H1 (cell line): ENCODE measurements at regions not wholly inside any gene's neighbourhood (a gene's known extent, or its start where the extent isn't known, plus 50 kb on each side); places are given as distances from the start of the nearest gene placed in this dataset.

Source experiments
- CTCF ChIA-PET: fragments of 300-600 bp; sonication (Branson Sonifier 250); formaldehyde crosslinking; loops from one replicate; lab custom pipeline; 2021; ENCODE audit not compliant: partially characterized antibody; lab: Charles Lee
- POLR2A ChIA-PET: fragments of 300-600 bp; sonication (Branson Sonifier 250); formaldehyde crosslinking; loops from one replicate; lab custom pipeline; 2021; ENCODE audit warnings: inconsistent platforms; ENCODE audit not compliant: partially characterized antibody; lab: Charles Lee
- DNase-seq, 2 experiments: peaks; one replicate each; pipeline versions ENCODE4 v3.0.0 to v3.0.0-alpha.2; 2010 to 2022; ENCODE audit warnings: low spot score in 2 of 2, low read depth in 1 of 2, mixed read lengths in 1 of 2
- FAIRE-seq: peaks from 2 replicates; lab custom pipeline; 2011; peaks lifted over from hg19 to GRCh38; lab: Jason Lieb, UNC
- H2AFZ ChIP-seq: 2 replicates; pipeline ENCODE4 v1.8.1; 2012; ENCODE audit warnings: low read length, inconsistent platforms
- H2AK5ac ChIP-seq: 2 replicates; pipeline ENCODE4 v1.6.1; 2013; ENCODE audit warnings: low read depth, low read length
- H2BK120ac ChIP-seq: replicated peaks from 2 replicates; pipeline ENCODE3; 2013; ENCODE audit warnings: low read depth, low read length, inconsistent platforms
- H2BK12ac ChIP-seq: 2 replicates; pipeline ENCODE4 v1.6.1; 2013; ENCODE audit warnings: low read depth, low read length
- H2BK15ac ChIP-seq: 2 replicates; pipeline ENCODE4 v1.6.1; 2013; ENCODE audit warnings: low read length
- H2BK20ac ChIP-seq: 2 replicates; pipeline ENCODE4 v1.6.1; 2013; ENCODE audit warnings: low read length
- H2BK5ac ChIP-seq: 2 replicates; pipeline ENCODE4 v1.6.1; 2013; ENCODE audit warnings: low read depth, low read length
- H3K14ac ChIP-seq: 2 replicates; pipeline ENCODE4 v1.6.1; 2013; ENCODE audit warnings: inconsistent platforms; ENCODE audit not compliant: insufficient read length
- H3K18ac ChIP-seq: 2 replicates; pipeline ENCODE4 v1.6.1; 2013; ENCODE audit warnings: low read length; ENCODE audit errors: extremely low read depth
- H3K23ac ChIP-seq: 2 replicates; pipeline ENCODE4 v1.6.1; 2013; ENCODE audit warnings: inconsistent platforms; ENCODE audit not compliant: insufficient read length
- H3K23me2 ChIP-seq: 2 replicates; pipeline ENCODE4 v1.6.1; 2013; ENCODE audit warnings: low read depth, low read length
- H3K27ac ChIP-seq: 2 replicates; pipeline ENCODE4 v1.6.1; 2011; ENCODE audit warnings: low read depth, low read length, inconsistent platforms
- H3K27me3 ChIP-seq, 4 experiments: replicated peaks in 1 of 4; 1 replicate in 1 of 4; 2 replicates in 3 of 4; pipeline versions ENCODE4 v1.6.1 to v1.8.1; 2011 to 2013; ENCODE audit warnings: low read length in 3 of 4, mild to moderate bottlenecking in 3 of 4, inconsistent platforms in 2 of 4, mixed read lengths in 2 of 4, moderate library complexity in 1 of 4; ENCODE audit not compliant: control insufficient read depth in 3 of 4, insufficient read depth in 3 of 4; ENCODE audit errors: extremely low read depth in 1 of 4
- H3K36me3 ChIP-seq, 4 experiments: 2 replicates each; pipeline versions ENCODE4 v1.6.1 to v1.8.1; 2011 to 2013; ENCODE audit warnings: mild to moderate bottlenecking in 4 of 4, low read length in 3 of 4, moderate library complexity in 2 of 4, control low read depth in 1 of 4, inconsistent platforms in 1 of 4; ENCODE audit not compliant: insufficient read depth in 4 of 4, control insufficient read depth in 2 of 4
- H3K4ac ChIP-seq: replicated peaks from 2 replicates; pipeline ENCODE3; 2013; ENCODE audit warnings: low read length, low read depth, mixed read lengths, inconsistent platforms; ENCODE audit not compliant: insufficient read length
- H3K4me1 ChIP-seq, 4 experiments: replicated peaks in 1 of 4; 1 replicate in 1 of 4; 2 replicates in 3 of 4; pipeline versions ENCODE4 v1.6.1 to v1.8.1; 2011 to 2013; ENCODE audit warnings: low read length in 3 of 4, inconsistent platforms in 2 of 4, mixed read lengths in 1 of 4; ENCODE audit not compliant: insufficient read depth in 4 of 4, control insufficient read depth in 3 of 4
- H3K4me2 ChIP-seq, 2 experiments: 2 replicates each; pipeline versions ENCODE4 v1.6.1 to v1.8.1; 2011 to 2013; ENCODE audit warnings: low read depth in 2 of 2, low read length in 2 of 2, control low read depth in 1 of 2, inconsistent platforms in 1 of 2, mild to moderate bottlenecking in 1 of 2; ENCODE audit not compliant: insufficient read depth in 1 of 2
- H3K4me3 ChIP-seq, 4 experiments: fragments of 200-600, 300-600 bp in 1 of 4; sonication (generic), shearing (Covaris generic), sonication (Bioruptor Twin) in 1 of 4; 2 replicates each; pipeline versions ENCODE4 v1.5.1 to v1.8.1; 2011 to 2016; ENCODE audit warnings: low read length in 4 of 4, low read depth in 3 of 4, control low read depth in 2 of 4, inconsistent platforms in 2 of 4, mild to moderate bottlenecking in 2 of 4, mixed read lengths in 1 of 4, moderate library complexity in 1 of 4; ENCODE audit not compliant: insufficient read depth in 2 of 4; ENCODE audit errors: extremely low read depth in 1 of 4
- H3K56ac ChIP-seq: replicated peaks from 2 replicates; pipeline ENCODE3; 2013; ENCODE audit warnings: low read depth, mild to moderate bottlenecking, mixed read lengths, low read length, inconsistent platforms; ENCODE audit not compliant: insufficient read length
- H3K79me1 ChIP-seq: 2 replicates; pipeline ENCODE4 v1.6.1; 2013; ENCODE audit warnings: low read depth, low read length, control low read depth
- H3K79me2 ChIP-seq, 2 experiments: 2 replicates each; pipeline versions ENCODE4 v1.6.1 to v1.8.1; 2012 to 2013; ENCODE audit warnings: low read length in 2 of 2, mild to moderate bottlenecking in 2 of 2, inconsistent platforms in 1 of 2; ENCODE audit not compliant: insufficient read depth in 2 of 2, control insufficient read depth in 1 of 2
- H3K9ac ChIP-seq, 4 experiments: replicated peaks in 1 of 4; 1 replicate in 1 of 4; 2 replicates in 3 of 4; pipeline versions ENCODE4 v1.6.1 to v1.8.1; 2011 to 2013; ENCODE audit warnings: low read depth in 3 of 4, low read length in 3 of 4, control low read depth in 2 of 4, mild to moderate bottlenecking in 2 of 4, moderate library complexity in 2 of 4, inconsistent platforms in 1 of 4; ENCODE audit errors: extremely low read depth in 1 of 4
- H3K9me3 ChIP-seq, 2 experiments: 2 replicates each; pipeline versions ENCODE4 v1.6.1 to v1.8.1; 2012 to 2013; ENCODE audit warnings: mild to moderate bottlenecking in 2 of 2, moderate library complexity in 2 of 2, control low read depth in 1 of 2, inconsistent platforms in 1 of 2, low read depth in 1 of 2, low read length in 1 of 2, mixed read lengths in 1 of 2; ENCODE audit not compliant: insufficient read depth in 2 of 2
- H4K20me1 ChIP-seq, 2 experiments: replicated peaks in 1 of 2; 2 replicates each; pipeline versions ENCODE3 to v1.8.1; 2011 to 2013; ENCODE audit warnings: inconsistent platforms in 2 of 2, low read length in 2 of 2, mild to moderate bottlenecking in 1 of 2; ENCODE audit not compliant: insufficient read depth in 2 of 2, control insufficient read depth in 1 of 2
- H4K5ac ChIP-seq: 2 replicates; pipeline ENCODE4 v1.6.1; 2013; ENCODE audit warnings: low read length, low read depth, mixed read lengths, inconsistent platforms; ENCODE audit not compliant: insufficient read length
- H4K8ac ChIP-seq: 2 replicates; pipeline ENCODE4 v1.8.0; 2013; ENCODE audit warnings: mild to moderate bottlenecking, moderate library complexity, low read length, inconsistent platforms; ENCODE audit not compliant: insufficient read depth; ENCODE audit errors: extremely low read depth
- H4K91ac ChIP-seq: replicated peaks from 2 replicates; pipeline ENCODE3; 2013; ENCODE audit warnings: low read length, mixed read lengths, inconsistent platforms; ENCODE audit not compliant: insufficient read length
- CEBPB ChIP-seq: IDR thresholded peaks from 2 replicates; pipeline ENCODE4 v1.6.1; 2012; ENCODE audit warnings: low read depth, low read length
- GTF2F1 ChIP-seq: IDR thresholded peaks from 2 replicates; pipeline ENCODE4 v1.6.1; 2012; ENCODE audit warnings: low read depth, low read length, improper control_type of control experiment, borderline replicate concordance
- SIX5 ChIP-seq: IDR thresholded peaks from 2 replicates; pipeline ENCODE4 v1.6.1; 2011; ENCODE audit warnings: mild to moderate bottlenecking, low read depth, low read length
- WGBS, 2 experiments: shearing (Covaris generic) in 1 of 2; methylation state at CpG; one replicate each; pipeline versions ENCODE4 v1.1.6 to v1.1.7; 2013 to 2015; ENCODE audit warnings: low lambda C conversion rate in 2 of 2, mixed read lengths in 2 of 2, inconsistent platforms in 1 of 2, low coverage in 1 of 2, missing lambda C conversion rate in 1 of 2; ENCODE audit not compliant: insufficient replicate concordance in 2 of 2, insufficient coverage in 1 of 2, insufficient read length in 1 of 2; ENCODE audit errors: extremely low coverage in 1 of 2, missing lambda C conversion rate in 1 of 2; 5-methylcytosine and 5-hydroxymethylcytosine counted together

DNA sequence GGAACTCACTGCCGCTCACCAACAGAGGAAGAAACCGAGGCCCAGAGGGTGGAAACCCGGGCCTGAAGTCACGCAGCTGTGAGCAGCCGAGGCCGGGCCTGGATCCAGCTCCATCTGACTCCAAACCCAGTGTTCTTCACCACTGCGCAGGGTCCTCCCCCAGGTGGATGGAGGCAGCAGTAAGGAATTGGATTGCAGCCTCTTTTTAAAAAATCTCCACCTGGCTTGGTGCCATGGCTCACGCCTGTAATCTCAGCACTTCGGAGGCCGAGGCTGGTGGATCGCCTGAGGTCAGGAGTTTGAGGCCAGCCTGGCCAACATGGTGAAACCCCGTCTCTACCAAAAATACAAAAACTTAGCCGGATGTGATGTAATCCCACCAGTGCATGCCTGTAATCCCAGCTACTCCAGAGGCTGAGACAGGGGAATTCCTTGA, 177.2 kb downstream of the FOXL1 start:
- no peaks in the 10 kb centered on the region for H3K36me3 ChIP-seq
- ChIA-PET CTCF (interaction anchor here (2.3 kb wide), 1 partner anchor 45 kb away, joined by 7 read pairs; no protein-coding TSS in a partner anchor), POLR2A (no interaction called here)
- H3K4me1 ChIP-seq = peaks cover 0 to 4% (median 0%) of the 10 kb centered on the region in 4 experiments; a peak in 2 of 7 replicates
- H3K23me2 ChIP-seq = no peaks in the 10 kb centered on the region
- no peak overlapping the region for H3K18ac ChIP-seq
- H3K79me2 ChIP-seq = no peaks in the 10 kb centered on the region
- H3K4me3 ChIP-seq = no peak overlapping the region
- no peak overlapping the region for H3K4me2 ChIP-seq
- H3K9ac ChIP-seq = no peak overlapping the region
- no peaks in the 10 kb centered on the region for H4K20me1 ChIP-seq
- H3K9me3 ChIP-seq = no peaks in the 10 kb centered on the region
- H3K79me1 ChIP-seq = no peaks in the 10 kb centered on the region
- H2AFZ ChIP-seq = no peak overlapping the region
- no peak overlapping the region for H2BK12ac ChIP-seq
- no peak overlapping the region for H2BK15ac ChIP-seq
- H3K14ac ChIP-seq = no peak overlapping the region
- FAIRE-seq (no peak), DNase-seq (no peak)
- TF ChIP-seq SIX5 = no peak
- no peak for TF ChIP-seq CEBPB
- TF ChIP-seq GTF2F1 = no peak
- no peak overlapping the region for H2BK5ac ChIP-seq
- no peak overlapping the region for H3K23ac ChIP-seq
- H4K8ac ChIP-seq = no peak overlapping the region; the same call in 1 of the 2 replicates
- no peak overlapping the region for H2BK20ac ChIP-seq
- no peak overlapping the region for H2AK5ac ChIP-seq
- H3K27me3 ChIP-seq = no peaks in the 10 kb centered on the region
- no peak overlapping the region for H4K91ac ChIP-seq
- H2BK120ac ChIP-seq = no peak overlapping the region
- WGBS, 2 experiments = 87% methylated on average over 13 of the region's 13 CpGs; no CpG with 5 or more reads in 1 of the 2 experiments
- H4K5ac ChIP-seq = no peak overlapping the region
- no peak overlapping the region for H3K56ac ChIP-seq
- no peak overlapping the region for H3K4ac ChIP-seq
- H3K27ac ChIP-seq = no peak overlapping the region
